H9 (cell line): ENCODE measurements at regions not wholly inside any gene's neighbourhood (a gene's known extent, or its start where the extent isn't known, plus 50 kb on each side); places are given as distances from the start of the nearest gene placed in this dataset.

Source experiments
- DNase-seq: peaks from one replicate; pipeline ENCODE4 v3.0.0-alpha.2; 2017
- H2AFZ ChIP-seq: one replicate; pipeline ENCODE4 v1.6.1; 2013; ENCODE audit warnings: mild to moderate bottlenecking, low read length, control low read depth, moderate library complexity
- H2AK5ac ChIP-seq: 2 replicates; pipeline ENCODE4 v1.6.1; 2013; ENCODE audit warnings: low read length, control low read depth, mixed read lengths; ENCODE audit not compliant: insufficient read length
- H2BK120ac ChIP-seq: one replicate; pipeline ENCODE4 v1.6.1; 2013; ENCODE audit warnings: low read depth, mild to moderate bottlenecking, low read length, control low read depth, inconsistent platforms; ENCODE audit not compliant: poor library complexity, severe bottlenecking
- H2BK12ac ChIP-seq: 2 replicates; pipeline ENCODE4 v1.6.1; 2013; ENCODE audit warnings: low read length, control low read depth, mixed read lengths, low read depth; ENCODE audit not compliant: insufficient read length
- H2BK15ac ChIP-seq: 2 replicates; pipeline ENCODE4 v1.6.1; 2013; ENCODE audit warnings: low read depth, low read length, control low read depth
- H2BK20ac ChIP-seq: one replicate; pipeline ENCODE4 v1.6.1; 2013; ENCODE audit warnings: low read depth, mild to moderate bottlenecking, low read length, control low read depth, inconsistent platforms; ENCODE audit not compliant: poor library complexity, severe bottlenecking
- H2BK5ac ChIP-seq: 2 replicates; pipeline ENCODE4 v1.6.1; 2013; ENCODE audit warnings: low read length, control low read depth, mixed read lengths; ENCODE audit not compliant: insufficient read length
- H3K14ac ChIP-seq: 2 replicates; pipeline ENCODE4 v1.6.1; 2013; ENCODE audit warnings: low read length, control low read depth; ENCODE audit not compliant: insufficient read depth
- H3K18ac ChIP-seq: 2 replicates; pipeline ENCODE4 v1.6.1; 2013; ENCODE audit warnings: low read depth, mild to moderate bottlenecking, mixed read lengths, low read length, control low read depth; ENCODE audit not compliant: insufficient read length
- H3K23ac ChIP-seq: 2 replicates; pipeline ENCODE4 v1.6.1; 2013; ENCODE audit warnings: low read length, control low read depth, mixed read lengths, low read depth; ENCODE audit not compliant: insufficient read length
- H3K23me2 ChIP-seq: 2 replicates; pipeline ENCODE4 v1.6.1; 2013; ENCODE audit warnings: low read depth, mild to moderate bottlenecking, mixed read lengths, low read length, control low read depth; ENCODE audit not compliant: insufficient read length, poor library complexity, severe bottlenecking
- H3K27ac ChIP-seq: 2 replicates; pipeline ENCODE4 v1.5.1; 2013; ENCODE audit warnings: low read length, control low read depth, mixed read lengths, low read depth; ENCODE audit not compliant: insufficient read length
- H3K27me3 ChIP-seq: 2 replicates; pipeline ENCODE4 v1.6.1; 2013; ENCODE audit warnings: low read length, control low read depth, inconsistent platforms; ENCODE audit not compliant: insufficient read depth
- H3K4ac ChIP-seq: 2 replicates; pipeline ENCODE4 v1.6.1; 2013; ENCODE audit warnings: low read depth, mild to moderate bottlenecking, control low read depth, inconsistent platforms, low read length, moderate library complexity
- H3K4me1 ChIP-seq: 2 replicates; pipeline ENCODE4 v1.6.1; 2013; ENCODE audit warnings: low read length, control low read depth, inconsistent platforms; ENCODE audit not compliant: insufficient read depth
- H3K4me2 ChIP-seq: 2 replicates; pipeline ENCODE4 v1.6.1; 2013; ENCODE audit warnings: low read length, control low read depth, mixed read lengths; ENCODE audit not compliant: insufficient read length, insufficient read depth
- H3K56ac ChIP-seq: 2 replicates; pipeline ENCODE4 v1.6.1; 2013; ENCODE audit warnings: low read depth, mild to moderate bottlenecking, mixed read lengths, low read length, control low read depth; ENCODE audit not compliant: insufficient read length
- H3K79me1 ChIP-seq: 2 replicates; pipeline ENCODE4 v1.6.1; 2013; ENCODE audit warnings: low read depth, mild to moderate bottlenecking, moderate library complexity, low read length, control low read depth, inconsistent platforms; ENCODE audit not compliant: insufficient read depth, poor library complexity, severe bottlenecking
- H3K79me2 ChIP-seq: 2 replicates; pipeline ENCODE4 v1.6.1; 2013; ENCODE audit warnings: low read length, control low read depth, inconsistent platforms; ENCODE audit not compliant: insufficient read depth
- H3K9ac ChIP-seq: 2 replicates; pipeline ENCODE4 v1.6.1; 2013; ENCODE audit warnings: low read length, control low read depth, mixed read lengths; ENCODE audit not compliant: insufficient read length; ENCODE audit errors: extremely low read depth
- H3K9me3 ChIP-seq: one replicate; pipeline ENCODE4 v1.6.1; 2013; ENCODE audit warnings: low read depth, low read length, inconsistent platforms; ENCODE audit not compliant: control insufficient read depth
- H3T11ph ChIP-seq: one replicate; pipeline ENCODE4 v1.6.1; 2013; ENCODE audit warnings: mild to moderate bottlenecking, low read length, control low read depth, inconsistent platforms
- H4K20me1 ChIP-seq: one replicate; pipeline ENCODE4 v1.6.1; 2013; ENCODE audit not compliant: control insufficient read depth, insufficient read length, insufficient read depth
- H4K5ac ChIP-seq: 2 replicates; pipeline ENCODE4 v1.6.1; 2013; ENCODE audit warnings: low read depth, mild to moderate bottlenecking, mixed read lengths, low read length, control low read depth; ENCODE audit not compliant: insufficient read length
- H4K8ac ChIP-seq: replicated peaks from 2 replicates; pipeline ENCODE4 v1.6.1; 2013; ENCODE audit warnings: low read length, control low read depth, mixed read lengths, low read depth; ENCODE audit not compliant: insufficient read length
- H4K91ac ChIP-seq: 2 replicates; pipeline ENCODE4 v1.6.1; 2013; ENCODE audit warnings: low read depth, mild to moderate bottlenecking, moderate library complexity, mixed read lengths, low read length, control low read depth; ENCODE audit not compliant: insufficient read length
- H3K27ac Mint-ChIP-seq, 3 experiments: 2 replicates in 2 of 3; 3 replicates in 1 of 3; pipeline ENCODE4 v1.8.0; 2020 to 2021; ENCODE audit warnings: mixed read lengths in 3 of 3, mild to moderate bottlenecking in 1 of 3, moderate library complexity in 1 of 3
- H3K27me3 Mint-ChIP-seq: 2 replicates; pipeline ENCODE4 v1.8.0; 2021; ENCODE audit warnings: low read depth, mild to moderate bottlenecking, moderate library complexity, mixed read lengths
- H3K36me3 Mint-ChIP-seq, 3 experiments: 2 replicates in 2 of 3; 3 replicates in 1 of 3; pipeline ENCODE4 v1.8.0; 2020 to 2021; ENCODE audit warnings: low read depth in 3 of 3, mixed read lengths in 3 of 3; ENCODE audit not compliant: insufficient read depth in 1 of 3
- H3K4me1 Mint-ChIP-seq, 2 experiments: 2 replicates each; pipeline ENCODE4 v1.8.0; 2020; ENCODE audit warnings: mixed read lengths in 2 of 2
- H3K4me3 Mint-ChIP-seq, 2 experiments: 2 replicates in 1 of 2; 3 replicates in 1 of 2; pipeline ENCODE4 v1.8.0; 2020 to 2021; ENCODE audit warnings: mild to moderate bottlenecking in 2 of 2, mixed read lengths in 2 of 2, moderate library complexity in 1 of 2
- H3K9me3 Mint-ChIP-seq, 2 experiments: 2 replicates in 1 of 2; 3 replicates in 1 of 2; pipeline ENCODE4 v1.8.0; 2020; ENCODE audit warnings: mild to moderate bottlenecking in 2 of 2, mixed read lengths in 2 of 2, moderate library complexity in 1 of 2
- WGBS: extraction: QIAGEN DNeasy Blood & Tissue Kit; methylation state at CpG from one replicate; pipeline ENCODE4 v1.1.7; 2013; ENCODE audit warnings: missing lambda C conversion rate, low lambda C conversion rate, mixed read lengths; ENCODE audit not compliant: insufficient read length; ENCODE audit errors: extremely low coverage; 5-methylcytosine and 5-hydroxymethylcytosine counted together
- TF ChIP-seq, protein P1 (sequence below): fragments of 200-600 bp; sonication (generic); conservative IDR thresholded peaks from 3 replicates; pipeline ENCODE4 v1.8.0; 2021; ENCODE audit warnings: antibody characterized with exemption, mild to moderate bottlenecking

GRCh38 chr10:128534686-128535085 is 408.5 kb upstream of the MKI67 start:
- peaks cover 8% of the 10 kb centered on the region for H3K27me3 Mint-ChIP-seq
- no peaks in the 10 kb centered on the region for H3K79me1 ChIP-seq
- no peak overlapping the region for H2BK5ac ChIP-seq
- no peak for DNase-seq
- no peak overlapping the region for H3K14ac ChIP-seq
- no peak overlapping the region for H4K91ac ChIP-seq
- H3K79me2 ChIP-seq: no peaks in the 10 kb centered on the region
- H2BK20ac ChIP-seq: no peak overlapping the region
- TF ChIP-seq, protein P1, sequence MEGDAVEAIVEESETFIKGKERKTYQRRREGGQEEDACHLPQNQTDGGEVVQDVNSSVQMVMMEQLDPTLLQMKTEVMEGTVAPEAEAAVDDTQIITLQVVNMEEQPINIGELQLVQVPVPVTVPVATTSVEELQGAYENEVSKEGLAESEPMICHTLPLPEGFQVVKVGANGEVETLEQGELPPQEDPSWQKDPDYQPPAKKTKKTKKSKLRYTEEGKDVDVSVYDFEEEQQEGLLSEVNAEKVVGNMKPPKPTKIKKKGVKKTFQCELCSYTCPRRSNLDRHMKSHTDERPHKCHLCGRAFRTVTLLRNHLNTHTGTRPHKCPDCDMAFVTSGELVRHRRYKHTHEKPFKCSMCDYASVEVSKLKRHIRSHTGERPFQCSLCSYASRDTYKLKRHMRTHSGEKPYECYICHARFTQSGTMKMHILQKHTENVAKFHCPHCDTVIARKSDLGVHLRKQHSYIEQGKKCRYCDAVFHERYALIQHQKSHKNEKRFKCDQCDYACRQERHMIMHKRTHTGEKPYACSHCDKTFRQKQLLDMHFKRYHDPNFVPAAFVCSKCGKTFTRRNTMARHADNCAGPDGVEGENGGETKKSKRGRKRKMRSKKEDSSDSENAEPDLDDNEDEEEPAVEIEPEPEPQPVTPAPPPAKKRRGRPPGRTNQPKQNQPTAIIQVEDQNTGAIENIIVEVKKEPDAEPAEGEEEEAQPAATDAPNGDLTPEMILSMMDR: no peak
- H3K56ac ChIP-seq: no peak overlapping the region
- no peak overlapping the region for H3K4me3 Mint-ChIP-seq
- H2BK12ac ChIP-seq: no peak overlapping the region
- no peak overlapping the region for H2BK15ac ChIP-seq
- H4K8ac ChIP-seq: no peak overlapping the region
- peaks cover 32 to 43% of the 10 kb centered on the region in 2 experiments for H3K4me1 Mint-ChIP-seq
- no peaks in the 10 kb centered on the region for H3K9me3 ChIP-seq
- no peaks in the 10 kb centered on the region for H3K27me3 ChIP-seq
- no CpG with 5 or more reads among the region's 5 CpGs for WGBS
- H3K4ac ChIP-seq: no peak overlapping the region
- H4K5ac ChIP-seq: no peak overlapping the region
- H3K18ac ChIP-seq: no peak overlapping the region
- H3K27ac Mint-ChIP-seq: no peak overlapping the region
- H3K9ac ChIP-seq: no peak overlapping the region
- no peak overlapping the region for H2BK120ac ChIP-seq
- no peaks in the 10 kb centered on the region for H4K20me1 ChIP-seq
- H3K4me1 ChIP-seq: peaks cover 7% of the 10 kb centered on the region; the same call in 1 of the 2 replicates
- H3K36me3 Mint-ChIP-seq: no peaks in the 10 kb centered on the region
- no peak overlapping the region for H3T11ph ChIP-seq
- no peak overlapping the region for H2AFZ ChIP-seq
- no peaks in the 10 kb centered on the region for H3K23me2 ChIP-seq
- H3K4me2 ChIP-seq: no peak overlapping the region
- H2AK5ac ChIP-seq: no peak overlapping the region
- no peak overlapping the region for H3K23ac ChIP-seq
- H3K27ac ChIP-seq: no peak overlapping the region
- H3K9me3 Mint-ChIP-seq: peaks cover 0 to 2% of the 10 kb centered on the region in 2 experiments; a peak in 2 of 5 replicates
